Urothelium cell line (cell line): ENCODE measurements at regions not wholly inside any gene's neighbourhood (a gene's known extent, or its start where the extent isn't known, plus 50 kb on each side); places are given as distances from the start of the nearest gene placed in this dataset.

Source experiments
- DNase-seq: peaks from one replicate; pipeline ENCODE4 v3.0.0; 2011; ENCODE audit warnings: low spot score, mixed read lengths
- FAIRE-seq: peaks from 2 replicates; lab custom pipeline; 2011; peaks lifted over from hg19 to GRCh38; lab: Jason Lieb, UNC

DNA sequence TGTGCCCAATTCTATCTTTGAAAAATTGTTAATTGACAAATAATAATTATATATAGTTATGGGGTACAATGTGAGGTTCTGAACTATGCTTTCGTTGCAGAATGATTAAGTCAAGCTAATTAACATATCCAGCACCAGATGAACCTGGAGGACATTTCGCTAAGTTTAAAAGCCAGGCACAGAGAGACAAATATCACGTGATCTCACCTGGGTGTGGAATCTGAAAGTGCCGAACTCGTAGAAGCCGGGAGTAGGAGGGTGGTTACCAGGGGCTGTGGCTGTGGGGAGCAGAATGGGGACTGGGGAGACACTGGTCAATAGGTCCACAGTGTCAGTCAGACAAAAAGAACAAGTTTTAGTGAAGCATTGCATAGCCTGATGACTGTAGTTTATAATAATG, 332.9 kb upstream of the SHH start:
- DNase-seq (no peak), FAIRE-seq (no peak)

DNA sequence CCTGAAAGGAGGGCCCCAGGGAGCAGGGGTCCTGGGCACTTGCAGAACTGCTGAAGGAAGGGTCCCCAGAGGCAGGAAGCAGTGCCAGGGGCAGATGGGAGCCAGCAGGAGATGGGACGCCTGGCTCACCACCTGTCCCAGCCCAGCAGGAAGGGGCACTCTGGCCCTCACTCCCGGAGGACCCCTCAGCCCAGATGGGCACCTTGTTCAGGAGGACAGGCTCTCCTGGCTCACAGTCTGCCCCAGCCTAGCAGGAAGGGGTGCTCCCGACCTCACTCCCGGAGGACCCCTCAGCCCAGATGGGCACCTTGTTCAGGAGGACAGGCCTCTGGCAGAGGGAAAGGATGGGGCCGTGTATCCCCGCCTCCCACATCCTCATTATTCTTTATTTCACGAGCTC, 331.4 kb upstream of the SHH start:
- no peak for DNase-seq
- no peak for FAIRE-seq

DNA sequence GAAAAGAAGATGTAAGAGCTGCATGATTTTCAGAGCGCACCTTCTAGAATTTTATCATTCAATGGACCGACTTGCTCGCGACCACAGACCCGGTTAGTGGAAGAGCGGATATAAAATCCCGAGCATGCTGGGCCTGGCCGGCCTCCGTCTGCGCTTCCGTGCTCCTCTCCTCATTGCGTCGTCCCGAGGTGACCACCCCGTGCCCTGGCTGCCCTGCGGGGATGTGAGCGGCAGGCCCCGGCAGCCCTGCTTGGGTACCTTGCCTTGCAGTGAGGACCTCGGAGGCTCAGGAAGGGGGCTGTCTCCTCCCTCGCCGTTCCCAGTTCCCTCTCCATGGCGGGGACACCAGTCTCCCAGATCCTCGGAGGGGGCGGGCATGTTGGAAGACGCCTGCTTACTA, 330.9 kb upstream of the SHH start:
- DNase-seq (no peak), FAIRE-seq (no peak)

DNA sequence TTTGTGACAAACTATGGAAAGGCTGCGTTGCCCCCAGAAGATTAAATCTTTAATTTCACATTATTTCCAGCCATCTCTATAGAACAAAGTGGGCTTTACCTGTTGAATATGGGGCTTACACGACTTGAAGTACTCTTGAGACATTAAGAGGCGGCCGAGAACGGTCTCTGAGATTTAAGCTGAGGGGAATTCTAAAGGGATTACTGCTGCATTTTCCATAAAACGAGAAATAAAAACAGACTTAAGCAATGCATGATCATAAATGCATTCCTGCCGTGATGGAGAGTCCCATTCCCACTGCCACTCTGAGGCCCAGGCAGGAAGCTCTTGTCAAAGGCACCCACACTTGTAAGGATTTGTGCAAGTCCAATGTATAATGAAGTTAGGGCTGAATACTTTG, 329.7 kb upstream of the SHH start:
- FAIRE-seq, result no peak
- DNase-seq, result no peak

DNA sequence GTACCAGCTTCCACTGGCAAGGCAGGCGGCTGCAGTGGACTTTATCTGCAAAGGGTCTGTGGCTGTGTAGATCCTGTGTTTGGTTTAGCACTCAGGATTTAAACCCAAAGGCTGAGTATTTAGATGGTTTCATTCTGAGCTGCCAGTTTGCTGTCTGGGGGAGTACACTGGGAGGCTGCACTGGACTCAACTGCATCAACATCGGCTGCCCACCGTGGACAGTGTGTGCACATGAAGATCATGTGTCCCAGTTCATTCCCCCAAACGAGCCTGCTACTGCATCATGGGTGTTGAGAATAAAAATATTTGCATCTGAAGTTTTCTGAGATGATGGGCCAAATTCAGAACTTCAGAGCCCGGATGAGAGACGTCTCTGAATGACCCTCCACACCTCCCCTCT, 328.6 kb upstream of the SHH start:
- DNase-seq (no peak), FAIRE-seq (no peak)

DNA sequence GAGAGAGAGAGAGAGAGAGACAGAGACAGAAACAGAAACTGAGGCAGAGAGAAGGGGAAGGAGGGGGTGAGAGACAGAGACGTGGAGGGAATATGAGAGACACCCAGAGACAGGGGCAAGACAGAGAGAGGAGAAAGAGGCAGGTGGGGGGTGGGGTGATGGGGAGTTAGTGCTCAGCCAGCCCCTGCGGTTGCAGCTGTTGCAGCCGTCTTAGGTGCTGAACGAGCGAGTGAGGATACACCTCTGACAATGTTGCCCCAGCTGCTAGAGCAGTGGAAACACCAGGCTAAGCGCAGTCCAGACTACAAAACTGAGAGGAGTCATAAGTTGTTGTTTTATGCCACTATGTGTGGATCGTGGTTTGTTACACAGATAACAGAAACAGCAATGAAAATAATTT, 328.2 kb upstream of the SHH start:
- no peak for FAIRE-seq
- no peak for DNase-seq

DNA sequence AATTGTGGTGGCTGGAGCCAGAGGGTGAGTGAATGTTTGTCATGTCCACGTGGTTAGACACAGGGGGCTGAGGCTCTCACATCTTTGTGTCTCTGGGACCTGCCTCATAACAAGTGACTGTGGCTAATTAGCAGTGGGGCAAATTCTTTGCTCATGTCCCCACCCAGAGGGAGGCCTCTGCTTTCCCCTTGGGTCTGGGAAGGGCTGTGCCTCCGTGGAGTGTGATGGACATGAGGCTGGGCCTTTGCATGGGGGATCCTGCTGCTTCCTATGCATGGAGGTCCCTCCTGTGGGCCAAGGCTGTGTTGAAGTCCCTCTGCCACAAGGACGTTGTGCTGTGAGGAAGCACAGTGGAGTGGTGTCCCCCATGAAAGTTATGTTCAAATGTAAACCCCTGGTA, 327.4 kb upstream of the SHH start:
- DNase-seq, result no peak
- no peak for FAIRE-seq

DNA sequence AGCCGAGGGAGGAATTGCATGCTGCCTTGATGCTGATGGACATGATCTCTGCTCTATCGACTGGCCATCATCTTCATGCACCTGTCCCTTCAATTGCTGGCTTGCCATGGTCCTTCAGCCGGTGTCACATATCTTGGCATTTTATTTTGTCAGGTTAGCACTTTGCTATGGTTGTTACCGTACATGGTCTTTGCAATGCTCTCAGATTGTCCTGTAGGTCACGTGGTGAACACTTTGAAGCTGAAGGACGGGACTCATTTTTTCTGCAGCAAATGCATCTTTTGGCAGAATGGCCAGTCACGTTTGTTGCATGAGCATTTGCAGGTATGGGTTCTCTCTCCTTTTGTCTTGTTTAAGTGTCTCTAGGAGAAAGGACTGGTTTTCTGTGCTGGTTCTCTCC, 326.8 kb upstream of the SHH start:
- FAIRE-seq, result no peak
- no peak for DNase-seq

DNA sequence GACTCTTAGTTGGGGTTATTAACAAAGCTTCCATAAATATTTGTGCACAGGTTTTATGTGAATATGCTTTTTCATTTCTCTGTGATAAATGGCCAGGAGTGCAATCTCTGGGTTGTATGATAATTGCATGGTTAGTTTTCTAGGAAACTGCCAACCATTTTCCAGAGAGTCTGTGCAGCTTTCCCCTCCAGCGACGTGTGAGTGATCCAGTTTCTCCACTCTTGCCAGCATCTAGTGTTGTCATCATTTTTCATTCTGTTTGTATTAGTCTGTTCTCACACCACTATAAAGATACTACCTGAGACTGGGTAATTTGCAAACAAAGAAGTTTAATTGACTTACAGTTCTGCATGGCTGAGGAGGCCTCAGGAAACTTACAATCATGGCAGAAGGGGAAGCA, 319.6 kb upstream of the SHH start:
- FAIRE-seq, result no peak

DNA sequence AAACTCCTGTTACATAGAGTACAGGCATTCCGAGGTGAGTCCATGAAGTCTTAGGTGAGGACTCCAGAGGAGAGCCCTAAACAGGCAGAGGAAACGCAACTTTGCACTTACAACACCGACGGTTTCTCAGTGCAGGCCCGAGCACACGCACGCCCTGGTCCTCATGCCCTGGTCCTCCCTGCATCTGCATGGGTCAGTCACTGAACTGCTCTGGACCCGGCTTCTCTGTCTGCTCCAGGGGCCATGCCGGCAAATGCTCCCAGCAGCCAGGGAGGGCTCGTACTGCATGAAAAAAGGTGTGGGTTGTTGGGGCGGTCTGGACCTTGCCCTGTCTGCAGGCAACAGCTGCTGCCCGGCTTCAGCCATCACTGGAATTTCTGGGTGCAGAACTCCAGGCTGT, 317.3 kb upstream of the SHH start:
- no peak for DNase-seq
- no peak for FAIRE-seq

More for the DNA sequence above, 319.6 kb upstream of the SHH start:
- no peak for DNase-seq

DNA sequence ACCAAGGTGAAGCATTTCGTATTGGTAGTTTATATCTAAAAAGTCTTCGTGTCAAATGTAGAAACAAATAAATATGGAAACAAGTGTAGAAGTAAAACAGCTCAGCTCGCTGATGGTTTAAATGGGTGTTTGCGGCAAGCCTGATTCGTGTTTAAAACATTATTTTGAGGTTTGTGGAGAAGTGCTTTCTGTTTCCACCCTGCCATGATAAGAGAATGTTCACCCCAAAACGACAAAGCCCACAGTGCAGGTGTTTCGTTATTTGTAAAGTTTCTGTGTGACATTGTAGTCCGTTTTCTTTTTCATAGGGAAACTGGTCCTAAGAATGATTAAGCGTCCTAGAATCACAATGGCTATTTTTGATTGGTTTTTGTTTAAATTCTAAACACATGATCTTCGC, 316.2 kb upstream of the SHH start:
- DNase-seq, result no peak
- no peak for FAIRE-seq

DNA sequence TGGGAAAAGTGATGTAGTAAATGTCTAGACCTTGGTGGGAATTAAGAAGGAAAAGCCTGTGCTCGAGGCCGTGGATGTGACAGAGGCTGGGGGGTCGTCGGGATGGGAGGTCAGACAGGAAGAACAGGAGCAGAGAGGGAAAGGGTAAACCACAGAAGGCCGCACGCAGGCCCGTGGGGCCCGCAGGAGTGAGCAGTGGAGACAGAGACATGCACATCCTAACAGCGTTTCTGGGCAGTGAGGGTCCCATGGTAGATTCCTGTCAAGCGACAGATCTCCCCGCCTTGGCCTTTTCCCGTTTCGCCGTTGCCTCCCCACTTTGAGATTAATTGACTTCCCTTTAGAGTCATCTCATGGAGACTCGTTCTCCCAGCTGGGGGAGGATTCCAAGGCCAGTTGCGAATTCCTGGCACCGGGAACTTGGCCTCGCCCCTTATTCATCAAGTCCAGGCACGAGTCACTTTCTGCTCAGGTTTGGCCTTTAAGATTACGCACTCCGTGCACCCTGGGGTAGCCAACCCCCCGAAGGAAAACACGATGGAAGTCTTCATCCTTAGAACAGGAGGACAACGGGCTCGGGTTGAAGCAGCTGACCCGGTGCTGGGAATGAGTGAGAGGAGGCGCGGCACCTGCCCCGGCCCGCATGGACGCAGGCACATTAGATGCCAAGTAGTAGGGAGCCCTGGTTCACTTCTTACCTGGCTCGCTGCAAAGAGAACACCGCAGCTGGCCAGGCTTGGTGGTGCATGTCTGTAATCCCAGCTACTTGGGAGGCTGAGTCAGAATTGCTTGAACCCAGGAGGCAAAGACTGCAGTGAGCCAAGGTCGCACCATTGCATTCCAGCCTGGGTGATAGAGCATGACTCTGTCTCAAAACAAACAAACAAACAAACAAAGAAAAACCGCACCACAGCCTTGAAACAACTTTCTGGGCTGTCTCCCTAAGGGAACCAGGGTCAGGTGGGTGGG, 315.2 kb upstream of the SHH start:
- DNase-seq (no peak), FAIRE-seq (no peak)

DNA sequence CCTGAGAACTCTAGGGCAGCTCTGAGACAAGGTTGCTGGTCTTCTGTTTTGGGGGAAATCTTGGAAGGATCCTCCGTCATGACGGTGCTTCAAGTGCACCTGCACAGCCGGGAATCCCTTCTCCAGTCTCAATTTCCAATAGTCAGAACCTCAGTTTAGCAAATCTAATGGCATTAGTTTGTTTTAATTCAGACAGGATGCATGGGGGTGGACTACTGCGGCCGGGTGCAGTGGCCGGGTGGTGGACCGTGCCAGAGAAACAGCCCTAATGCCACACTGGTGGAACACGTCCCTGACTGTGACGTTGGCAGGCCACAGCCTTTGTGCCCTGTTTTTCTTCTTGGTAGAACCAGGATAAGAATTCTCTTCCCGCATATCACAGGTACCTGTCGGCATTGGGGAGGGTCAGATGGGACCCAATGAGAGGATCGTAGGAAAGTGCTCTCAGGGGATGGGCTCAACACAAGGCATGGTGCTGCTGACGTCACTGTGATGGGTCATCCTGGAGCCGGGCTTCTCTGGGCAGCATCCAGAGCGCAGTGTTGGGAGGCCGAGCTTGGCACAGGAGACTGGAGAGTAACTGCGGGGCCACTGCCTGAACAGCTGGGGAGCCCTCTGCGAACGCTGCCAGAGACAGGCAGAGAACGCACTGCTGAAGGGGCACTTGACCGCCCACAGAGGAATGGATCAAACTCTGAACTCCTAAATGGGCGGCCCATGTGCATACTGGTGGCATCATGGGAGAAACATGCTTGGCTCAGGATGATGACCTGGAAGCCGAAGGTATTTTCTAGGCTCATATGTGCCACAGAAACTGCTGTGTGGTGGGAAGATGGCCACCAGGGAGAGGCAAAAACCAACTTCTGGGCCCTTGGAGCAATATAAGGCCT, 313.8 kb upstream of the SHH start:
- no peak for FAIRE-seq
- DNase-seq, result no peak

DNA sequence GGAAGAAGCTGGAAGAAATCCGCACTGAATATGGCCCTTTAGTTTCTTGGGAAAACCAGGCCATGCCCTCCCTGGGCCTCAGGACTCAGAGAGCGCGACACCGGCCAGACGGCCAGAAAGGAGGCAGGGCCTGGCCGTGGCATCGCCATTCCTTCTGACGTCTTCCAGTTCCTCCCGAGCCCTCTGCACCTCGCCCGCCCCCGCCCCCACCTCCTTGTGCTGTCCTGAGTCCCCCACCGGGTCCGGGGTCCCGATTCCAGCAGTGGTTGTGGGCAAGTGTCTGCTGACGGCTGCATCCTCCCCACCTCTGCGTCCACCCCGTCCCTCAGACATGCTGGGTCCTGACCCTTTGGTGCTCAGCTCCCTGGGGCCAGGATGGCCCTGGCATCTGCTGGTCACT, 312.1 kb upstream of the SHH start:
- FAIRE-seq (no peak), DNase-seq (no peak)

DNA sequence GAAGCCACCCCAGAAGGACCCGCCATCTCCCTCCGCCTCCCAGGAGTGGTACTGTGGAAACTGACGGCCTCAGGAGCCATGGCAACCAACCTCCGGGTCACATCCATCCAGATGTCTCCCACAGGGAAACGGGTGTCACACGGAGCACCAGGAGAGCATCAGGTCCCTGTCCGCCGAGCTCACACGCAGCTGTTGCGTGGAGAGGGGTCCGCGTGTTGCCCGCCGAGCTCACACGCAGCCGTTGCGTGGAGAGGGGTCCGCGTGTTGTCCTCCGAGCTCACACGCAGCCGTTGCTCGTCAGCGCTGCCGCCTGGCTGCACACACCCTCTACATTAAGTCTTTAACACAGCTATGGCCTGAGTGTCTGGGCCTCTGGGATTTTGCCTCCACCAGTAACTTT, 311.1 kb upstream of the SHH start:
- DNase-seq, result no peak
- no peak for FAIRE-seq

DNA sequence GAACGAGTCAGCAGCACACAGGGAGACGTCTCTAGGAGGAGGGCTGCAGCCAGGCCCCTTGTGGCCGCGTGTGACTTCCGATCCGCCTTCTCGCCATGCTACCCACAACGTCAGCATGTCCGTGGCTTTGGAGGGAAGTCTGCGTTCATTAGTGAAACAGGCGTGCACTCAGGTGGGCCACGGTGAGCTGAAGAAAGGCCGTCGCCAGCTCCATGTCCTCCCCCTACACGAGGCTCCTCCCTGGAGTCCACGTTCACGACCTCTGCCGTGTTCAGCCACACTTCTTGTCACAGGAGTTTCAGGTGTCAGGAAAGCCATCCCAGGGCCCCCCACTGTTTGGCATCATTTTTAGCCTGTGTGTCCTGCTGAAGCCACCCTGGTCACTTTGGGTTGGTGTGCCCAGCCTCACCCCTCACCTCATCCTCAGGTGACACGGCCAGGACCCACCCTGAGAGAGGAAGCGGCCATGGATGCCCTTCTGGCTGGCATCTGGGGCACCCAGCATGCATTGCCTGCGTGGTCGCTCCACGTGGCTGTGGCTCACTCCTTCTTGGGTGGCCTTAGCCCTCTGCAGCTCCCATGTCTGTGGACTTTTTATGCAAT, 310.6 kb upstream of the SHH start:
- DNase-seq (no peak), FAIRE-seq (no peak)

DNA sequence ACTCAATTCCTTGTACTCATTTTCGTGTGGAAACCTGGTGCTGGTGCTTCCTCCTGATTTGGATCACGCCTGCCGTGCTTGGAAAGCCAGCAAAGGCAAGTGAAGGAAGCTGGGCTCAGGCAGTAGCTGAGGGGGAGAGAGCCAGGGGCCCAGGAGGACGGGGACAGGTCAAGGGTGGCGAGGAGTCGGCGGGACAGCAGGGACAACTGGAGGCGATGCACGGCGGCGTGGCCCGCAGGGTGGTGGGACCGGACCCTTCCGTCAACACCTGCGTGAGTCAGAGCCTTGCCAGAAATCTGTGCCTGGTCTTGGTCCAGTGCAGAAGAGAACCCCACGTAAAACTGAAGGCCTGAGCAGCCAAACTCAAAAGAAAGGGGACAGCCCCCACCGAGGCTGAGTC, 309.7 kb upstream of the SHH start:
- no peak for DNase-seq
- no peak for FAIRE-seq

DNA sequence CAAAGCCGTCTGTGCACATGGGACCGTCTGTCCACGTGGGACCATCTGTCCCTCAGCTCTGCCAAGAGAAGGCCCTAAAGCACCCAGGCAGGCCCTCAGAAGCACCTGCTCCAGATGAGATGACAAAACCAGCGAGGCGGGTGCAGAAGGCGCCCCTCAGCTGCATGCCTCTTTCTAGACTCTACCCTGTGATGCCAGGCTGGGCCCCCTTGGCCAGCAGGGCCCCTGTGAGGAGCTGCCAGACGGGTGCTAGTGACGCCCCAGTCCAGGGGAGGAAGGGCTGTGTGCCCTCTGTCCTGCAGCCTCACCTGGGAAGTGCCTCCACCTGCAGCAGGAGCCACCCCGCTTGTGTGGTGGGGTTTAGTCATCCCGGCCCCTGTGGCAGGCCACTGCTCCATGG, 309.2 kb upstream of the SHH start:
- DNase-seq (no peak), FAIRE-seq (no peak)

DNA sequence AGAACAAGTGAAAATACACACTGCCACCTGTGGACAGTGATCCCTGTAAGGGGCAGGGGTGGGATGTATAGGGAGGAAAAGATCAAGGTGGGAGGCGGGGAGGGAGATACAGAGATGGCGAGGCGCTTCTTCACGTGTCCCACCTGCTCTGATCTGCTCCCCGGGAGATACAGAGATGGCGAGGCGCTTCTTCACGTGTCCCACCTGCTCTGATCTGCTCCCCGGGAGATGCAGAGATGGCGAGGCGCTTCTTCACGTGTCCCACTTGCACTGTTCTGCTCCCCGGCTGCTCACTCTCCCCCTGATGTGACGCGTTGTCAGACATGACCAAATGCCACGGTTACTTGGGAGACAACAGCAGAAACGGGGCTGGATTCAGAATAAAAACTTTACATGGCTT, 308.3 kb upstream of the SHH start:
- FAIRE-seq (no peak), DNase-seq (no peak)

DNA sequence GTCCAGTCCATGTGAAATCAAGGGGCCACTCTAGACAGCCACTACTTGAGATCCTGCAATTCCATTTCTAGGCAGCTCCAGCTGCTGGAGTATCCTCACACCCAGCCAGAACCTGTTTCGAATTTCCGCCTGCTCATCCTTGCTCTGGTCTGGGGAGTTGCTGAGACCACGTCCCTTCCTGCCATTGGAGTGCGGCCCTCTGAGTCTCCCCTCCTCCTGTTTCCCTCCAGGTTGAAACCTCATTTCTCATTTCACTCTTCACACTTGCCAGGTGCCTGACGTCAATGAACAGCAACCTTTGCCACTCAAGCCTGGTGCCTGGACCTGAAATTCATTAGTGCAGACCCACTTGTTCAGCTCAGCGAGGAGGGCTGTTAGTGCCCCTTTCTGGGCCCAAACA, 307.5 kb upstream of the SHH start:
- no peak for DNase-seq
- FAIRE-seq, result no peak

DNA sequence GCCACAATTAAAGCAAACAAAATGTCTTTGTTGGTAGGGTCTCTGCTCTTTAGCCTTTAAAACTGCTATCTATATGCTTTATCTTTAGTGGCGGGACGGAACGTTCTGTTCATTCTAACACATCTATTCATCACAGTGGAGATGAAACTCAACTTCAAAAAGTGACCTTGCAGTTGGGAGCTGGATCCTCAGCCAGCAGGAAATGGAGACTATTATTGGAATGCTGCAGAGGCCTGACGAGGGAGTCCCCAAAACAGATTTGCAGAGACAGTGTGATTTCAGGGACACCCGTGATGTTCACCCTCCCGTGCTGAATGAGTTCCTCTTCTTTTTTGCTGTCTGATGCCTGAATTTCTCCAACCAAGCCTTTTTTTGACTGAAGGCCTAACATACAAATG, 306.0 kb upstream of the SHH start:
- no peak for DNase-seq
- no peak for FAIRE-seq
